ENCODE measurements at regions not wholly inside any gene's neighbourhood (a gene's known extent, or its start where the extent isn't known, plus 50 kb on each side); places are given as distances from the start of the nearest gene placed in this dataset.
"Not testable (repeated sequence)": the region's sequence is repeated elsewhere in the genome, so short reads cannot be mapped to it uniquely, and the experiment has no call there.

DNA sequence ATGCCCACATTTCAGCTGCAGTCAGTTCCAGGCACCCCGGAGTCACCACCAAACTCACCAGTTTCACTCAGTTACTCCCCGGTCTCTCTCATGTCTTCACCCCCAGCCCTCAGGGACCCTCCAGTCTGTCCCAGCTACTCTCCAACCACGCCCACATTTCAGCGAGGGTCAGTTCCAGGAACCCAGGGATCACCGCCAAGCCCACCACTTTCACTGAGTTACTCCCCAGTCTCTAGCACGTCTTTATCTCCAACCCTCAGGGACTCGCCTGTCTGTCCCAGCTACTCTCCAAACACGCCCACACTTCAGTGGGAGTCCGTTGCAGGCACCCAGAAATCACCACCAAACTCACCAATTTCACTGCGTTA lies 337.5 kb downstream of the CWH43 start:
- TF ChIP-seq, protein P1, sequence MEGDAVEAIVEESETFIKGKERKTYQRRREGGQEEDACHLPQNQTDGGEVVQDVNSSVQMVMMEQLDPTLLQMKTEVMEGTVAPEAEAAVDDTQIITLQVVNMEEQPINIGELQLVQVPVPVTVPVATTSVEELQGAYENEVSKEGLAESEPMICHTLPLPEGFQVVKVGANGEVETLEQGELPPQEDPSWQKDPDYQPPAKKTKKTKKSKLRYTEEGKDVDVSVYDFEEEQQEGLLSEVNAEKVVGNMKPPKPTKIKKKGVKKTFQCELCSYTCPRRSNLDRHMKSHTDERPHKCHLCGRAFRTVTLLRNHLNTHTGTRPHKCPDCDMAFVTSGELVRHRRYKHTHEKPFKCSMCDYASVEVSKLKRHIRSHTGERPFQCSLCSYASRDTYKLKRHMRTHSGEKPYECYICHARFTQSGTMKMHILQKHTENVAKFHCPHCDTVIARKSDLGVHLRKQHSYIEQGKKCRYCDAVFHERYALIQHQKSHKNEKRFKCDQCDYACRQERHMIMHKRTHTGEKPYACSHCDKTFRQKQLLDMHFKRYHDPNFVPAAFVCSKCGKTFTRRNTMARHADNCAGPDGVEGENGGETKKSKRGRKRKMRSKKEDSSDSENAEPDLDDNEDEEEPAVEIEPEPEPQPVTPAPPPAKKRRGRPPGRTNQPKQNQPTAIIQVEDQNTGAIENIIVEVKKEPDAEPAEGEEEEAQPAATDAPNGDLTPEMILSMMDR (IDR thresholded peaks at IDR 0.05): not testable (repeated sequence)
- TF ChIP-seq POLR2A (IDR thresholded peaks at IDR 0.05): not testable (repeated sequence)
